Liver (tissue), 8 donors: ENCODE measurements at regions not wholly inside any gene's neighbourhood (a gene's known extent, or its start where the extent isn't known, plus 50 kb on each side); places are given as distances from the start of the nearest gene placed in this dataset.

Experiments used
- DNase-seq: peaks from one replicate; pipeline ENCODE4 v3.0.0-alpha.2; 2017; ENCODE audit warnings: low spot score
- H3K27ac ChIP-seq, 2 donors: one replicate each; pipeline ENCODE4 v1.7.0; 2013; ENCODE audit warnings: inconsistent platforms in 2 of 2, low read length in 2 of 2, control low read depth in 1 of 2, low read depth in 1 of 2, mild to moderate bottlenecking in 1 of 2
- H3K27me3 ChIP-seq, 4 donors: one replicate each; pipeline versions ENCODE4 v1.6.1 to v1.7.0; 2013; ENCODE audit warnings: low read length in 3 of 4, inconsistent platforms in 1 of 4, mild to moderate bottlenecking in 1 of 4, moderate library complexity in 1 of 4; ENCODE audit not compliant: control insufficient read depth in 4 of 4, insufficient read depth in 4 of 4
- H3K36me3 ChIP-seq, 4 donors: one replicate each; pipeline versions ENCODE4 v1.6.1 to v1.7.0; 2013; ENCODE audit warnings: low read length in 3 of 4, mild to moderate bottlenecking in 3 of 4, low read depth in 1 of 4, moderate library complexity in 1 of 4; ENCODE audit not compliant: control insufficient read depth in 4 of 4, insufficient read depth in 3 of 4
- H3K4me1 ChIP-seq, 4 donors: one replicate each; pipeline versions ENCODE4 v1.6.1 to v1.7.0; 2013; ENCODE audit warnings: low read length in 3 of 4, mild to moderate bottlenecking in 3 of 4, moderate library complexity in 1 of 4; ENCODE audit not compliant: control insufficient read depth in 4 of 4, insufficient read depth in 4 of 4
- H3K4me3 ChIP-seq, 3 donors: one replicate each; pipeline versions ENCODE4 v1.6.1 to v1.7.0; 2013; ENCODE audit warnings: low read length in 3 of 3, control low read depth in 1 of 3, low read depth in 1 of 3, mild to moderate bottlenecking in 1 of 3
- H3K9ac ChIP-seq, 2 donors: one replicate each; pipeline ENCODE4 v1.7.0; 2013; ENCODE audit warnings: low read length in 2 of 2, mild to moderate bottlenecking in 2 of 2, moderate library complexity in 2 of 2, control low read depth in 1 of 2, low read depth in 1 of 2
- H3K9me3 ChIP-seq, 4 donors: one replicate each; pipeline versions ENCODE4 v1.6.1 to v1.7.0; 2013; ENCODE audit warnings: low read length in 3 of 4; ENCODE audit not compliant: control insufficient read depth in 4 of 4
- FOXA1 ChIP-seq: IDR thresholded peaks from 2 replicates; pipeline ENCODE4 v1.6.1; 2016; ENCODE audit warnings: antibody characterized with exemption
- FOXA2 ChIP-seq: IDR thresholded peaks from 2 replicates; pipeline ENCODE4 v1.6.1; 2016; ENCODE audit warnings: antibody characterized with exemption
- GABPA ChIP-seq, 2 donors: IDR thresholded peaks in 1 of 2; conservative IDR thresholded peaks in 1 of 2; 2 replicates each; pipeline ENCODE4 v1.6.1; 2016; ENCODE audit warnings: antibody characterized with exemption in 2 of 2, mild to moderate bottlenecking in 1 of 2, moderate library complexity in 1 of 2
- HNF4A ChIP-seq, 2 donors: conservative IDR thresholded peaks; 2 replicates each; pipeline ENCODE4 v1.6.1; 2016; ENCODE audit warnings: antibody characterized with exemption in 2 of 2, mild to moderate bottlenecking in 2 of 2
- HNF4G ChIP-seq: IDR thresholded peaks from 2 replicates; pipeline ENCODE4 v1.6.1; 2016; ENCODE audit warnings: antibody characterized with exemption
- JUND ChIP-seq, 2 donors: IDR thresholded peaks; 2 replicates each; pipeline ENCODE4 v1.6.1; 2016; ENCODE audit warnings: antibody characterized with exemption in 2 of 2
- NR2F2 ChIP-seq: IDR thresholded peaks from 2 replicates; pipeline ENCODE4 v1.6.1; 2016; ENCODE audit warnings: antibody characterized with exemption
- RAD21 ChIP-seq, 2 donors: IDR thresholded peaks; 2 replicates each; pipeline ENCODE4 v1.6.1; 2016; ENCODE audit warnings: antibody characterized with exemption in 2 of 2, mild to moderate bottlenecking in 2 of 2
- RXRA ChIP-seq, 2 donors: IDR thresholded peaks; 2 replicates each; pipeline ENCODE4 v1.6.1; 2017 to 2018; ENCODE audit warnings: antibody characterized with exemption in 2 of 2, mild to moderate bottlenecking in 1 of 2
- SP1 ChIP-seq: IDR thresholded peaks from 2 replicates; pipeline ENCODE4 v1.6.1; 2018; ENCODE audit warnings: antibody characterized with exemption, mild to moderate bottlenecking
- YY1 ChIP-seq: IDR thresholded peaks from 2 replicates; pipeline ENCODE4 v1.6.1; 2016; ENCODE audit warnings: antibody characterized with exemption, mild to moderate bottlenecking
- WGBS: extraction: QIAGEN DNeasy Blood & Tissue Kit; methylation state at CpG from one replicate; pipeline ENCODE4 v1.1.7; 2013; 5-methylcytosine and 5-hydroxymethylcytosine counted together
- TF ChIP-seq, protein P1 (sequence below): IDR thresholded peaks from 2 replicates; pipeline ENCODE4 v1.6.1; 2016; ENCODE audit warnings: antibody characterized with exemption
- TF ChIP-seq, protein P2 (sequence below): IDR thresholded peaks from 2 replicates; pipeline ENCODE4 v1.6.1; 2016; ENCODE audit warnings: antibody characterized with exemption
- TF ChIP-seq, protein P3 (sequence below): IDR thresholded peaks from 2 replicates; pipeline ENCODE4 v1.6.1; 2016; ENCODE audit warnings: antibody characterized with exemption
- TF ChIP-seq, protein P4 (sequence below): fragments of 150-350 bp; IDR thresholded peaks from 2 replicates; pipeline ENCODE4 v1.5.1; 2017; ENCODE audit warnings: improper control_type of control experiment, low read depth, low read length; ENCODE audit not compliant: missing input control
- donor health status: healthy.
- donor health status: healthy.
- donor health status: healthy.
- donor health status: healthy.
- donor health status: healthy.

DNA sequence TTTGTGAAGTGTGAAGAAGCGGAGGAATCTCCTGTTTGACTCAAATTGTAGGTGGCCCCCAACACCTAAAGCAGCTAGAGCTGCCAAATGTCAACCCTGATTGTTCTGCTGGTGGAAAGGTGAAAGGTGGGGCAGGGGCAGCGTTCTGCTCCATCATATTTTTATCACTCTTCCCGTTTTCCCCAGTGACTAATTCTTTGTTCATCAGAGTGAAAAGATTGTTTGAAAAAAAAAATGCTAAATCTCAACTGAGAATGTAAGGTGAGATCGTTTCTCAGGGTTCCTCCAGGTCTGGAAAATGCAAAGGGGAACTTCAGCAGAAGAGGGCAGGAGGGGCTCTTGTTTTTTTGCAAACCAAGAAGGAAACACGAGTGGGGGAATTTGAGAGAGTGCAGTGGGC, 137.7 kb downstream of the MN1 start:
- no peak overlapping the region for H3K9ac ChIP-seq
- peaks cover 0 to 4% (median 4%) of the 10 kb centered on the region in 4 donors for H3K9me3 ChIP-seq
- H3K36me3 ChIP-seq, result no peaks in the 10 kb centered on the region
- TF ChIP-seq, protein P1, sequence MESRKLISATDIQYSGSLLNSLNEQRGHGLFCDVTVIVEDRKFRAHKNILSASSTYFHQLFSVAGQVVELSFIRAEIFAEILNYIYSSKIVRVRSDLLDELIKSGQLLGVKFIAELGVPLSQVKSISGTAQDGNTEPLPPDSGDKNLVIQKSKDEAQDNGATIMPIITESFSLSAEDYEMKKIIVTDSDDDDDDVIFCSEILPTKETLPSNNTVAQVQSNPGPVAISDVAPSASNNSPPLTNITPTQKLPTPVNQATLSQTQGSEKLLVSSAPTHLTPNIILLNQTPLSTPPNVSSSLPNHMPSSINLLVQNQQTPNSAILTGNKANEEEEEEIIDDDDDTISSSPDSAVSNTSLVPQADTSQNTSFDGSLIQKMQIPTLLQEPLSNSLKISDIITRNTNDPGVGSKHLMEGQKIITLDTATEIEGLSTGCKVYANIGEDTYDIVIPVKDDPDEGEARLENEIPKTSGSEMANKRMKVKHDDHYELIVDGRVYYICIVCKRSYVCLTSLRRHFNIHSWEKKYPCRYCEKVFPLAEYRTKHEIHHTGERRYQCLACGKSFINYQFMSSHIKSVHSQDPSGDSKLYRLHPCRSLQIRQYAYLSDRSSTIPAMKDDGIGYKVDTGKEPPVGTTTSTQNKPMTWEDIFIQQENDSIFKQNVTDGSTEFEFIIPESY, result no peak
- TF ChIP-seq JUND (IDR thresholded peaks at IDR 0.05), result no peak
- TF ChIP-seq YY1, result no peak
- no peak for TF ChIP-seq HNF4A (conservative IDR thresholded peaks at IDR 0.05)
- TF ChIP-seq NR2F2, result no peak
- TF ChIP-seq GABPA (IDR thresholded peaks at IDR 0.05 in 1 of 2, conservative IDR thresholded peaks at IDR 0.05 in 1 of 2), result no peak
- no peak for TF ChIP-seq SP1
- TF ChIP-seq, protein P2, sequence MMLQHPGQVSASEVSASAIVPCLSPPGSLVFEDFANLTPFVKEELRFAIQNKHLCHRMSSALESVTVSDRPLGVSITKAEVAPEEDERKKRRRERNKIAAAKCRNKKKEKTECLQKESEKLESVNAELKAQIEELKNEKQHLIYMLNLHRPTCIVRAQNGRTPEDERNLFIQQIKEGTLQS, result no peak
- TF ChIP-seq FOXA1, result no peak
- TF ChIP-seq HNF4G, result no peak
- TF ChIP-seq RXRA (IDR thresholded peaks at IDR 0.05), result no peak
- TF ChIP-seq, protein P3, sequence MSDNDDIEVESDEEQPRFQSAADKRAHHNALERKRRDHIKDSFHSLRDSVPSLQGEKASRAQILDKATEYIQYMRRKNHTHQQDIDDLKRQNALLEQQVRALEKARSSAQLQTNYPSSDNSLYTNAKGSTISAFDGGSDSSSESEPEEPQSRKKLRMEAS, result no peak
- TF ChIP-seq, protein P4, sequence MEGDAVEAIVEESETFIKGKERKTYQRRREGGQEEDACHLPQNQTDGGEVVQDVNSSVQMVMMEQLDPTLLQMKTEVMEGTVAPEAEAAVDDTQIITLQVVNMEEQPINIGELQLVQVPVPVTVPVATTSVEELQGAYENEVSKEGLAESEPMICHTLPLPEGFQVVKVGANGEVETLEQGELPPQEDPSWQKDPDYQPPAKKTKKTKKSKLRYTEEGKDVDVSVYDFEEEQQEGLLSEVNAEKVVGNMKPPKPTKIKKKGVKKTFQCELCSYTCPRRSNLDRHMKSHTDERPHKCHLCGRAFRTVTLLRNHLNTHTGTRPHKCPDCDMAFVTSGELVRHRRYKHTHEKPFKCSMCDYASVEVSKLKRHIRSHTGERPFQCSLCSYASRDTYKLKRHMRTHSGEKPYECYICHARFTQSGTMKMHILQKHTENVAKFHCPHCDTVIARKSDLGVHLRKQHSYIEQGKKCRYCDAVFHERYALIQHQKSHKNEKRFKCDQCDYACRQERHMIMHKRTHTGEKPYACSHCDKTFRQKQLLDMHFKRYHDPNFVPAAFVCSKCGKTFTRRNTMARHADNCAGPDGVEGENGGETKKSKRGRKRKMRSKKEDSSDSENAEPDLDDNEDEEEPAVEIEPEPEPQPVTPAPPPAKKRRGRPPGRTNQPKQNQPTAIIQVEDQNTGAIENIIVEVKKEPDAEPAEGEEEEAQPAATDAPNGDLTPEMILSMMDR, result no peak
- no peaks in the 10 kb centered on the region for H3K4me1 ChIP-seq
- 66% methylated on average over 5 of the region's 5 CpGs for WGBS
- peaks cover 0 to 1% (median 0%) of the 10 kb centered on the region in 4 donors for H3K27me3 ChIP-seq
- no peak overlapping the region for H3K4me3 ChIP-seq
- H3K27ac ChIP-seq, result no peak overlapping the region
- no peak for DNase-seq

DNA sequence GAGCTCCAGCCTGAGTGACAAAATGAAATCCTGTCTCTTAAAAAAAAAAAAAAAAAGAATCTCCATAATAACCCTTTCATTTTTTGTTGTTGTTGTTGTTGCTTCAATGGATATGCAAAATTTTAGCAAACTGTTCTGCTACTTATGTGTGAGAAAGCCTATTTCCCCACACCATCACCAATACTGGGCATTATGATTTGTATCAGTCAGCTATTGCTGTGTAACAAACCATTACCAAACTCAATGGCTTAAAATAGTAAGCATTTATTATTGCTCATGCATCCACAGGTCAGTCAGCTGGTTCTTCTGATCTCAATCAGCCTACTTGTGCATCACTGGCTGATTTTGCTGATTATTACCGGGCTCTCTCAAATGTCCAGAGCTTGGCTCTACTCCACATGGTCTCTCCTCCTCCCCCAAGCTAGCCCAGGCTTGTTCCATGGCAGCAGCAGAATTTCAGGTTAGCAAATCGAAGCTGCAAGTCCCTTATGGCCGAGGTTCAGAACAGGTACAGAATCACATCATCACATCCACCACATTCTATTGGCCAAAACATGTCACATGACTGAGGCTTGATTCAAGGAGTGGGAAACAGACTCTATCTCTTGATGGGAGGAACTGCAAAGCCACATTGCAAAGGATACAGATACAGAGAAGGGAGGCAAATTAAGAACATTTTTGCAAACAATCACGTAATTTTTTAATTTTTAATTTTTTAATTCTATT, 135.1 kb downstream of the MN1 start:
- Histone ChIP-seq H3K9me3 (peaks cover 0 to 4% (median 4%) of the 10 kb centered on the region in 4 donors), H3K4me1 (no peaks in the 10 kb centered on the region), H3K27ac (no peak overlapping the region), H3K36me3 (no peaks in the 10 kb centered on the region), H3K9ac (no peak overlapping the region), H3K27me3 (peaks cover 0 to 3% (median 0%) of the 10 kb centered on the region in 4 donors), H3K4me3 (no peak overlapping the region)
- 92% methylated on average over 4 of the region's 4 CpGs for WGBS
- TF ChIP-seq FOXA2 (no peak), JUND (IDR thresholded peaks at IDR 0.05) (no peak), RAD21 (IDR thresholded peaks at IDR 0.05) (no peak), HNF4A (conservative IDR thresholded peaks at IDR 0.05) (no peak)
- DNase-seq, result no peak
